Keratinocyte (primary cell): ENCODE measurements at regions not wholly inside any gene's neighbourhood (a gene's known extent, or its start where the extent isn't known, plus 50 kb on each side); places are given as distances from the start of the nearest gene placed in this dataset.

ENCODE experiments used
- DNase-seq: peaks from one replicate; pipeline ENCODE4 v3.0.0-alpha.2; 2011; ENCODE audit warnings: low read depth, missing footprints, low spot score
- FAIRE-seq: peaks from 2 replicates; lab custom pipeline; 2011; peaks lifted over from hg19 to GRCh38; lab: Jason Lieb, UNC
- H2AFZ ChIP-seq: 2 replicates; pipeline ENCODE4 v1.6.0; 2012; ENCODE audit warnings: low read length, control low read depth, inconsistent platforms; ENCODE audit not compliant: control insufficient read depth
- H3K27ac ChIP-seq: 2 replicates; pipeline ENCODE4 v1.5.1; 2011; ENCODE audit warnings: low read length; ENCODE audit not compliant: control insufficient read depth, insufficient read depth
- H3K27me3 ChIP-seq: 3 replicates; pipeline ENCODE4 v1.6.0; 2011; ENCODE audit warnings: low read length; ENCODE audit not compliant: control insufficient read depth, insufficient read depth; ENCODE audit errors: extremely low read depth
- H3K36me3 ChIP-seq, 2 experiments: 2 replicates in 1 of 2; 3 replicates in 1 of 2; pipeline ENCODE4 v1.5.1; 2011; ENCODE audit warnings: low read length in 2 of 2, mild to moderate bottlenecking in 1 of 2; ENCODE audit not compliant: control insufficient read depth in 2 of 2, insufficient read depth in 2 of 2; ENCODE audit errors: extremely low read depth in 1 of 2
- H3K4me1 ChIP-seq: 3 replicates; pipeline ENCODE4 v1.5.1; 2011; ENCODE audit warnings: low read length; ENCODE audit not compliant: control insufficient read depth, insufficient read depth; ENCODE audit errors: extremely low read depth
- H3K4me2 ChIP-seq: 3 replicates; pipeline ENCODE4 v1.6.0; 2011; ENCODE audit warnings: low read depth, low read length; ENCODE audit not compliant: control insufficient read depth, insufficient read depth; ENCODE audit errors: extremely low read depth
- H3K4me3 ChIP-seq, 3 experiments: fragments of 200-600 bp in 1 of 3; sonication (generic) in 1 of 3; 2 replicates in 2 of 3; 3 replicates in 1 of 3; pipeline ENCODE4 v1.5.1; 2011 to 2016; ENCODE audit warnings: low read length in 3 of 3, mild to moderate bottlenecking in 3 of 3, control low read depth in 2 of 3, inconsistent platforms in 1 of 3, low read depth in 1 of 3, mixed read lengths in 1 of 3, mixed run types in 1 of 3, moderate library complexity in 1 of 3; ENCODE audit not compliant: control insufficient read depth in 2 of 3, insufficient read depth in 2 of 3; ENCODE audit errors: extremely low read depth in 1 of 3
- H3K79me2 ChIP-seq: 2 replicates; pipeline ENCODE4 v1.6.0; 2012; ENCODE audit warnings: low read length; ENCODE audit not compliant: control insufficient read depth, insufficient read depth
- H3K9ac ChIP-seq: 3 replicates; pipeline ENCODE4 v1.6.0; 2011; ENCODE audit warnings: low read length; ENCODE audit not compliant: control insufficient read depth, insufficient read depth; ENCODE audit errors: extremely low read depth
- H3K9me1 ChIP-seq: 3 replicates; pipeline ENCODE4 v1.6.0; 2011; ENCODE audit warnings: low read length; ENCODE audit not compliant: control insufficient read depth, insufficient read depth; ENCODE audit errors: extremely low read depth
- H3K9me3 ChIP-seq: 2 replicates; pipeline ENCODE4 v1.5.1; 2012; ENCODE audit warnings: low read depth, low read length; ENCODE audit not compliant: control insufficient read depth
- H4K20me1 ChIP-seq: 3 replicates; pipeline ENCODE4 v1.6.0; 2011; ENCODE audit warnings: low read length; ENCODE audit not compliant: control insufficient read depth, insufficient read depth; ENCODE audit errors: extremely low read depth
- EZH2 ChIP-seq: IDR thresholded peaks from one replicate; pipeline ENCODE4 v1.6.1; 2012; ENCODE audit warnings: inconsistent platforms, mild to moderate bottlenecking, low read length, moderate library complexity
- dilution Hi-C: fragments of 300-500 bp; cut with MboI; formaldehyde crosslinking; loops from one replicate; pipeline ENCODE4 v1.7.0; 2020; ENCODE audit warnings: low sequenced_read_pairs; ENCODE audit not compliant: extremely low pct_ligation_motif_present
- TF ChIP-seq, protein P1 (sequence below), 3 experiments: IDR thresholded peaks in 1 of 3; conservative IDR thresholded peaks in 1 of 3; optimal IDR thresholded peaks in 1 of 3; 2 replicates in 2 of 3; 3 replicates in 1 of 3; pipeline versions ENCODE3 to v1.5.1; 2011; ENCODE audit warnings: low read length in 3 of 3, mild to moderate bottlenecking in 3 of 3, moderate library complexity in 2 of 3, control low read depth in 1 of 3, inconsistent platforms in 1 of 3; ENCODE audit not compliant: insufficient read depth in 2 of 3; ENCODE audit errors: extremely low read depth in 1 of 3

- Histone ChIP-seq H4K20me1 (no peaks in the 10 kb centered on the region), H3K9me1 (no peaks in the 10 kb centered on the region), H3K27me3 (no peaks in the 10 kb centered on the region), H3K4me2 (no peak overlapping the region), H3K4me3 (no peak overlapping the region), H3K27ac (no peak overlapping the region), H3K79me2 (no peaks in the 10 kb centered on the region), H3K9ac (no peak overlapping the region), H3K4me1 (no peaks in the 10 kb centered on the region), H2AFZ (no peak overlapping the region), H3K36me3 (no peaks in the 10 kb centered on the region), H3K9me3 (no peaks in the 10 kb centered on the region)
- dilution Hi-C loops, result no loop called here
- FAIRE-seq, result no peak
- TF ChIP-seq EZH2, result no peak
- TF ChIP-seq, protein P1, sequence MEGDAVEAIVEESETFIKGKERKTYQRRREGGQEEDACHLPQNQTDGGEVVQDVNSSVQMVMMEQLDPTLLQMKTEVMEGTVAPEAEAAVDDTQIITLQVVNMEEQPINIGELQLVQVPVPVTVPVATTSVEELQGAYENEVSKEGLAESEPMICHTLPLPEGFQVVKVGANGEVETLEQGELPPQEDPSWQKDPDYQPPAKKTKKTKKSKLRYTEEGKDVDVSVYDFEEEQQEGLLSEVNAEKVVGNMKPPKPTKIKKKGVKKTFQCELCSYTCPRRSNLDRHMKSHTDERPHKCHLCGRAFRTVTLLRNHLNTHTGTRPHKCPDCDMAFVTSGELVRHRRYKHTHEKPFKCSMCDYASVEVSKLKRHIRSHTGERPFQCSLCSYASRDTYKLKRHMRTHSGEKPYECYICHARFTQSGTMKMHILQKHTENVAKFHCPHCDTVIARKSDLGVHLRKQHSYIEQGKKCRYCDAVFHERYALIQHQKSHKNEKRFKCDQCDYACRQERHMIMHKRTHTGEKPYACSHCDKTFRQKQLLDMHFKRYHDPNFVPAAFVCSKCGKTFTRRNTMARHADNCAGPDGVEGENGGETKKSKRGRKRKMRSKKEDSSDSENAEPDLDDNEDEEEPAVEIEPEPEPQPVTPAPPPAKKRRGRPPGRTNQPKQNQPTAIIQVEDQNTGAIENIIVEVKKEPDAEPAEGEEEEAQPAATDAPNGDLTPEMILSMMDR (optimal IDR thresholded peaks at IDR 0.05 in 1 of 3, IDR thresholded peaks at IDR 0.05 in 1 of 3, conservative IDR thresholded peaks at IDR 0.05 in 1 of 3; ENCODE audit: extremely low read depth in 1 of 3, insufficient read depth in 2 of 3, low read length in 3 of 3), result no peak
- no peak for DNase-seq
Observed at GRCh38 chr5:174811438-174811837, 87.1 kb downstream of the MSX2 start.

- dilution Hi-C loops, result no loop called here
- no peak overlapping the region for H3K27ac ChIP-seq
- H3K4me2 ChIP-seq, result no peak overlapping the region
- no peaks in the 10 kb centered on the region for H3K79me2 ChIP-seq
- FAIRE-seq (no peak), DNase-seq (no peak)
- H3K9me1 ChIP-seq, result no peaks in the 10 kb centered on the region
- TF ChIP-seq EZH2, result no peak
- TF ChIP-seq, protein P1 (optimal IDR thresholded peaks at IDR 0.05 in 1 of 3, IDR thresholded peaks at IDR 0.05 in 1 of 3, conservative IDR thresholded peaks at IDR 0.05 in 1 of 3; ENCODE audit: extremely low read depth in 1 of 3, insufficient read depth in 2 of 3, low read length in 3 of 3), result no peak
- H2AFZ ChIP-seq, result no peak overlapping the region
- no peaks in the 10 kb centered on the region for H3K9me3 ChIP-seq
- H3K36me3 ChIP-seq, result no peaks in the 10 kb centered on the region
- H3K27me3 ChIP-seq, result no peaks in the 10 kb centered on the region
- H3K9ac ChIP-seq, result no peak overlapping the region
- no peaks in the 10 kb centered on the region for H4K20me1 ChIP-seq
- no peaks in the 10 kb centered on the region for H3K4me1 ChIP-seq
- no peak overlapping the region for H3K4me3 ChIP-seq
Observed at GRCh38 chr5:174810796-174811195, 86.4 kb downstream of the MSX2 start.
